SIG-M5 treated with dmso at 0.1 percent for 504 hours (cell line): ENCODE measurements at regions not wholly inside any gene's neighbourhood (a gene's known extent, or its start where the extent isn't known, plus 50 kb on each side); places are given as distances from the start of the nearest gene placed in this dataset.
"Not testable (repeated sequence)": the region's sequence is repeated elsewhere in the genome, so short reads cannot be mapped to it uniquely, and the experiment has no call there.

Experiments used
- DNase-seq: peaks from one replicate; lab custom pipeline; 2025; ENCODE audit not compliant: unreplicated experiment; lab: John Stamatoyannopoulos, UW

- no peak for DNase-seq
Measured at GRCh38 chr12:58068706-58069105, 127.3 kb downstream of the ATP23 start.

- DNase-seq: no peak
Measured at GRCh38 chr12:58069268-58069963, 128.0 kb downstream of the ATP23 start.

- no peak for DNase-seq
Measured at GRCh38 chr12:58071994-58072393, 130.6 kb downstream of the ATP23 start.

- DNase-seq: no peak
Measured at GRCh38 chr12:58074259-58074658, 132.9 kb downstream of the ATP23 start.

GRCh38 chr12:58079806-58080205 lies 138.4 kb downstream of the ATP23 start:
- DNase-seq: no peak

- no peak for DNase-seq
Measured at GRCh38 chr12:58081488-58081887, 140.1 kb downstream of the ATP23 start.

GRCh38 chr12:58082996-58083395 lies 141.6 kb downstream of the ATP23 start:
- DNase-seq: no peak

- DNase-seq: no peak
Measured at GRCh38 chr12:58086006-58086405, 144.6 kb downstream of the ATP23 start.

- DNase-seq: no peak
Measured at GRCh38 chr12:58086930-58087329, 145.6 kb downstream of the ATP23 start.

- no peak for DNase-seq
Measured at GRCh38 chr12:58087423-58088127, 146.2 kb downstream of the ATP23 start.

- DNase-seq: no peak
Measured at GRCh38 chr12:58089588-58089987, 148.2 kb downstream of the ATP23 start.

- no peak for DNase-seq
Measured at GRCh38 chr12:58090685-58091084, 149.3 kb downstream of the ATP23 start.

GRCh38 chr12:58095002-58095401 lies 153.6 kb downstream of the ATP23 start:
- no peak for DNase-seq

GRCh38 chr12:58097741-58098140 lies 156.4 kb downstream of the ATP23 start:
- no peak for DNase-seq

GRCh38 chr12:58099476-58099875 lies 158.1 kb downstream of the ATP23 start:
- no peak for DNase-seq

- no peak for DNase-seq
Measured at GRCh38 chr12:58104351-58104755, 163.0 kb downstream of the ATP23 start.

- no peak for DNase-seq
Measured at GRCh38 chr12:58105225-58106119, 164.1 kb downstream of the ATP23 start.

GRCh38 chr12:58106195-58106594 lies 164.8 kb downstream of the ATP23 start:
- DNase-seq: no peak

- DNase-seq: no peak
Measured at GRCh38 chr12:58117201-58117600, 175.8 kb downstream of the ATP23 start.

GRCh38 chr12:58117667-58118066 lies 176.3 kb downstream of the ATP23 start:
- no peak for DNase-seq

GRCh38 chr12:58125761-58126160 lies 184.4 kb downstream of the ATP23 start:
- not testable (repeated sequence) for DNase-seq
